Activated CD8-positive, alpha-beta T cell treated with anti-CD3 and anti-CD28 coated beads for 36 hours (primary cell): ENCODE measurements at regions not wholly inside any gene's neighbourhood (a gene's known extent, or its start where the extent isn't known, plus 50 kb on each side); places are given as distances from the start of the nearest gene placed in this dataset.

Experiments used
- ATAC-seq: fragments of 200-7000 bp; cut with Tn5 transposase; one replicate; pipeline ENCODE4 v1.10.0; 2021; ENCODE audit warnings: mild to moderate bottlenecking, moderate library complexity
- CTCF ChIA-PET: fragments of 350-600 bp; sonication (Branson Sonifier 250); formaldehyde crosslinking; loops from one replicate; lab custom pipeline; 2021; ENCODE audit warnings: antibody characterized with exemption; lab: Charles Lee
- POLR2A ChIA-PET: fragments of 350-600 bp; sonication (Branson Sonifier 250); formaldehyde crosslinking; loops from one replicate; lab custom pipeline; 2021; ENCODE audit warnings: antibody characterized with exemption; lab: Charles Lee
- DNase-seq: peaks from one replicate; pipeline ENCODE4 v3.0.0-alpha.2; 2020
- H3K27ac Mint-ChIP-seq: one replicate; pipeline ENCODE4 v1.8.0; 2021; ENCODE audit warnings: mild to moderate bottlenecking, mixed read lengths
- H3K27me3 Mint-ChIP-seq: one replicate; pipeline ENCODE4 v1.8.0; 2021; ENCODE audit warnings: mixed read lengths
- H3K36me3 Mint-ChIP-seq: one replicate; pipeline ENCODE4 v1.8.0; 2021; ENCODE audit warnings: low read depth, mixed read lengths
- H3K4me1 Mint-ChIP-seq: one replicate; pipeline ENCODE4 v1.8.0; 2021; ENCODE audit warnings: low read depth, mixed read lengths
- H3K4me3 Mint-ChIP-seq: one replicate; pipeline ENCODE4 v1.8.0; 2021; ENCODE audit warnings: mild to moderate bottlenecking, moderate library complexity, mixed read lengths
- H3K9me3 Mint-ChIP-seq: one replicate; pipeline ENCODE4 v1.8.0; 2021; ENCODE audit warnings: mixed read lengths
- CTCF ChIP-seq: fragments of 200-600 bp; IDR thresholded peaks from one replicate; pipeline ENCODE4 v1.8.0; 2022; ENCODE audit warnings: antibody characterized with exemption, mild to moderate bottlenecking
- intact Hi-C: fragments of 100-400 bp; cut with micrococcal nuclease; formaldehyde crosslinking; loops from one replicate; pipeline ENCODE4 v1.10.0; 2022

GRCh38 chr5:96065685-96066385, 104.2 kb upstream of the ELL2 start:
- Mint-ChIP-seq H3K9me3 (no peaks in the 10 kb centered on the region), H3K27ac (peak overlapping the region; percentile 85), H3K27me3 (no peaks in the 10 kb centered on the region), H3K4me1 (peaks cover 56% of the 10 kb centered on the region), H3K36me3 (no peaks in the 10 kb centered on the region), H3K4me3 (no peak overlapping the region)
- DNase-seq (peak; percentile 51), ATAC-seq (peak; percentile 79)
- TF ChIP-seq CTCF, result no peak
- intact Hi-C loops, result loop anchor here (5.0 kb wide), 1 partner anchor 194 kb away; no protein-coding TSS in a partner anchor
- ChIA-PET POLR2A (interaction anchor here (0.6 to 1.8 kb wide), 4 partner anchors 10 to 243 kb away, joined by 3 to 9 read pairs (median 4); partner anchors contain the start of gene GLRX), CTCF (interaction anchor here (0.9 to 2.3 kb wide), 7 partner anchors 11 to 285 kb away, joined by 3 to 6 read pairs (median 3); partner anchors contain the start of gene ELL2)

- no peaks in the 10 kb centered on the region for H3K9me3 Mint-ChIP-seq
- no peak overlapping the region for H3K4me3 Mint-ChIP-seq
- TF ChIP-seq CTCF, result no peak
- peaks cover 52% of the 10 kb centered on the region for H3K4me1 Mint-ChIP-seq
- ATAC-seq (peak; percentile 62), DNase-seq (no peak)
- CTCF ChIA-PET, result interaction anchor here (0.9 to 2.3 kb wide), 6 partner anchors 10 to 284 kb away, joined by 3 to 6 read pairs (median 3); partner anchors contain the start of gene ELL2
- intact Hi-C loops, result loop anchor here (5.0 kb wide), 1 partner anchor 193 kb away; no protein-coding TSS in a partner anchor
- H3K27me3 Mint-ChIP-seq, result no peaks in the 10 kb centered on the region
- POLR2A ChIA-PET, result interaction anchor here (0.6 to 1.8 kb wide), 3 partner anchors 16 to 557 kb away, joined by 3 to 9 read pairs (median 6); no protein-coding TSS in a partner anchor
- peak overlapping the region; percentile 85 for H3K27ac Mint-ChIP-seq
- H3K36me3 Mint-ChIP-seq, result no peaks in the 10 kb centered on the region
Observed at GRCh38 chr5:96064877-96065276, 103.2 kb upstream of the ELL2 start.

- Mint-ChIP-seq H3K36me3 (no peaks in the 10 kb centered on the region), H3K9me3 (no peaks in the 10 kb centered on the region), H3K4me3 (no peak overlapping the region), H3K27ac (no peak overlapping the region), H3K4me1 (peaks cover 46% of the 10 kb centered on the region), H3K27me3 (peaks cover 2% of the 10 kb centered on the region)
- POLR2A ChIA-PET, result no interaction called here
- ATAC-seq (no peak), DNase-seq (no peak)
- CTCF ChIA-PET, result interaction anchor here (1.2 kb wide), 1 partner anchor 9 kb away, joined by 3 read pairs; no protein-coding TSS in a partner anchor
- no peak for TF ChIP-seq CTCF
- intact Hi-C loops, result no loop called here
Observed at GRCh38 chr5:96062836-96063235, 101.2 kb upstream of the ELL2 start.

GRCh38 chr5:96058084-96058483, 96.4 kb upstream of the ELL2 start:
- H3K9me3 Mint-ChIP-seq, result no peaks in the 10 kb centered on the region
- ChIA-PET POLR2A (no interaction called here), CTCF (no interaction called here)

More at GRCh38 chr5:96058084-96058483, 96.4 kb upstream of the ELL2 start:
- Mint-ChIP-seq H3K4me3 (no peak overlapping the region), H3K27ac (no peak overlapping the region), H3K4me1 (peaks cover 22% of the 10 kb centered on the region), H3K27me3 (peaks cover 9% of the 10 kb centered on the region), H3K36me3 (no peaks in the 10 kb centered on the region)
- no peak for TF ChIP-seq CTCF
- ATAC-seq (no peak), DNase-seq (no peak)
- intact Hi-C loops, result no loop called here
